Right lobe of liver (tissue), 4 donors: ENCODE measurements at regions not wholly inside any gene's neighbourhood (a gene's known extent, or its start where the extent isn't known, plus 50 kb on each side); places are given as distances from the start of the nearest gene placed in this dataset.
"Not testable (repeated sequence)": the region's sequence is repeated elsewhere in the genome, so short reads cannot be mapped to it uniquely, and the experiment has no call there.

Experiments
- CTCF ChIP-seq, 4 donors: fragments of 200-600 bp in 3 of 4; fragments of 450-650 bp in 1 of 4; IDR thresholded peaks; one replicate each; pipeline versions ENCODE4 v1.5.1 to v1.8.0; 2016 to 2022; ENCODE audit warnings: antibody characterized with exemption in 4 of 4, mild to moderate bottlenecking in 2 of 4
- POLR2A ChIP-seq: fragments of 450-650 bp; IDR thresholded peaks from one replicate; pipeline ENCODE4 v1.6.1; 2017; ENCODE audit warnings: antibody characterized with exemption, mild to moderate bottlenecking
- donor health status: DM: no; HTN: no; CAD: no.
- donor health status: DM: no; HTN: no; CAD: no.
- donor health status: DM: no; HTN: yes; CAD: no.

GRCh38 chr11:89562731-89563130 lies 71.6 kb upstream of the NOX4 start:
- TF ChIP-seq CTCF (IDR thresholded peaks at IDR 0.05); POLR2A: not testable (repeated sequence)
